ENCODE measurements at regions not wholly inside any gene's neighbourhood (a gene's known extent, or its start where the extent isn't known, plus 50 kb on each side); places are given as distances from the start of the nearest gene placed in this dataset.

- no peaks in the 10 kb centered on the region for H3K9me3 ChIP-seq
- no peak for DNase-seq
- H3K4me1 ChIP-seq, result no peaks in the 10 kb centered on the region
- WGBS, 2 donors, result 65 to 75% methylated on average over 1 of the region's 1 CpG
- intact Hi-C loops (cut with DNase I), result no loop called here
- H3K27me3 ChIP-seq, result no peaks in the 10 kb centered on the region
- H3K27ac ChIP-seq, result no peak overlapping the region
- TF ChIP-seq POLR2A (IDR thresholded peaks at IDR 0.05) (no peak), CTCF (IDR thresholded peaks at IDR 0.05) (no peak)
- H3K4me3 ChIP-seq (replicated peaks in 1 of 3), result no peak overlapping the region
- H3K36me3 ChIP-seq, result no peaks in the 10 kb centered on the region
These were observed 290.9 kb downstream of the CRPPA start for GRCh38 chr7:16130111-16131110.

- Histone ChIP-seq H3K4me3 (replicated peaks in 1 of 3) (no peak overlapping the region), H3K27ac (no peak overlapping the region), H3K4me1 (no peaks in the 10 kb centered on the region), H3K36me3 (no peaks in the 10 kb centered on the region), H3K9me3 (no peaks in the 10 kb centered on the region), H3K27me3 (no peaks in the 10 kb centered on the region)
- TF ChIP-seq CTCF (IDR thresholded peaks at IDR 0.05), result no peak
- 68 to 74% methylated on average over 4 of the region's 4 CpGs for WGBS, 2 donors
- intact Hi-C loops (cut with DNase I), result no loop called here
- no peak for DNase-seq
These were observed 291.8 kb downstream of the CRPPA start for GRCh38 chr7:16129431-16130110.

GRCh38 chr7:16123117-16123770 is 298.1 kb downstream of the CRPPA start:
- WGBS, 2 donors, result 92 to 95% methylated on average over 4 of the region's 4 CpGs
- Histone ChIP-seq H3K27ac (no peak overlapping the region), H3K36me3 (no peaks in the 10 kb centered on the region), H3K27me3 (no peaks in the 10 kb centered on the region), H3K4me3 (replicated peaks in 1 of 3) (no peak overlapping the region), H3K4me1 (no peaks in the 10 kb centered on the region), H3K9me3 (no peaks in the 10 kb centered on the region)
- no peak for TF ChIP-seq POLR2A (IDR thresholded peaks at IDR 0.05)
- no peak for TF ChIP-seq CTCF (IDR thresholded peaks at IDR 0.05)
- intact Hi-C loops (cut with DNase I), result no loop called here
- DNase-seq, result no peak

GRCh38 chr7:16121876-16122390 is 299.4 kb downstream of the CRPPA start:
- H3K27me3 ChIP-seq, result no peaks in the 10 kb centered on the region
- no peak for TF ChIP-seq CTCF (IDR thresholded peaks at IDR 0.05)
- no peak for TF ChIP-seq POLR2A (IDR thresholded peaks at IDR 0.05)
- 86 to 89% methylated on average over 3 of the region's 3 CpGs for WGBS, 2 donors
- no peaks in the 10 kb centered on the region for H3K9me3 ChIP-seq
- no peak overlapping the region for H3K27ac ChIP-seq
- H3K4me1 ChIP-seq, result no peaks in the 10 kb centered on the region
- H3K36me3 ChIP-seq, result no peaks in the 10 kb centered on the region
- no peak for DNase-seq
- intact Hi-C loops (cut with DNase I), result no loop called here
- no peak overlapping the region for H3K4me3 ChIP-seq (replicated peaks in 1 of 3)

Measured in thyroid gland (tissue), 4 donors.